ENCODE measurements at regions not wholly inside any gene's neighbourhood (a gene's known extent, or its start where the extent isn't known, plus 50 kb on each side); places are given as distances from the start of the nearest gene placed in this dataset.

GRCh38 chr18:39199231-39199855 lies 1633.7 kb upstream of the CELF4 start:
- Histone ChIP-seq H3K9me3 (no peaks in the 10 kb centered on the region), H3K27me3 (no peaks in the 10 kb centered on the region), H3K27ac (no peak overlapping the region), H3K4me1 (no peaks in the 10 kb centered on the region), H3K36me3 (no peaks in the 10 kb centered on the region), H3K4me3 (no peak overlapping the region)
- TF ChIP-seq POLR2A (IDR thresholded peaks at IDR 0.05) = no peak
- TF ChIP-seq, protein P1, sequence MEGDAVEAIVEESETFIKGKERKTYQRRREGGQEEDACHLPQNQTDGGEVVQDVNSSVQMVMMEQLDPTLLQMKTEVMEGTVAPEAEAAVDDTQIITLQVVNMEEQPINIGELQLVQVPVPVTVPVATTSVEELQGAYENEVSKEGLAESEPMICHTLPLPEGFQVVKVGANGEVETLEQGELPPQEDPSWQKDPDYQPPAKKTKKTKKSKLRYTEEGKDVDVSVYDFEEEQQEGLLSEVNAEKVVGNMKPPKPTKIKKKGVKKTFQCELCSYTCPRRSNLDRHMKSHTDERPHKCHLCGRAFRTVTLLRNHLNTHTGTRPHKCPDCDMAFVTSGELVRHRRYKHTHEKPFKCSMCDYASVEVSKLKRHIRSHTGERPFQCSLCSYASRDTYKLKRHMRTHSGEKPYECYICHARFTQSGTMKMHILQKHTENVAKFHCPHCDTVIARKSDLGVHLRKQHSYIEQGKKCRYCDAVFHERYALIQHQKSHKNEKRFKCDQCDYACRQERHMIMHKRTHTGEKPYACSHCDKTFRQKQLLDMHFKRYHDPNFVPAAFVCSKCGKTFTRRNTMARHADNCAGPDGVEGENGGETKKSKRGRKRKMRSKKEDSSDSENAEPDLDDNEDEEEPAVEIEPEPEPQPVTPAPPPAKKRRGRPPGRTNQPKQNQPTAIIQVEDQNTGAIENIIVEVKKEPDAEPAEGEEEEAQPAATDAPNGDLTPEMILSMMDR (IDR thresholded peaks at IDR 0.05) = no peak
- no peak for DNase-seq

DNA sequence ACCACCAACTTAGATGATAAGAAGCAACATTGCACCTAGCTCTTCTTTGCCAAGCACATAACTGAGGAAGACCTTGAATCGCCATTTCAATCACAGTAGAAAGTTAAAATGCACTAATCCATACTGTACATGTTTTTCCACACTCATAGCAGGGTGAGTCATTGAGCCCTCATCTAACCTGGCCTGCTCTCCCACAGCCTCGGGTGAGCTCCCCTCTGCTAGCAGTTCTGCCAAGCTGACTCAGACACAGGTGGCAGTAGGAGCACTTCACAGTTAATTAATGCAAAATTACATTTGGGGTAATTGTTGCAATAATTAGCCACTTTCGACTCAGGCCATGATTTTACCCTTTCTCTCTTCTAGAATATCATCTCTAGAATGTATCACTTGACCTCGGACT lies 1632.8 kb upstream of the CELF4 start:
- H3K9me3 ChIP-seq = no peaks in the 10 kb centered on the region
- no peaks in the 10 kb centered on the region for H3K4me1 ChIP-seq
- no peak overlapping the region for H3K4me3 ChIP-seq
- H3K27ac ChIP-seq = no peak overlapping the region
- TF ChIP-seq, protein P1 (IDR thresholded peaks at IDR 0.05) = no peak
- no peak for TF ChIP-seq POLR2A (IDR thresholded peaks at IDR 0.05)
- DNase-seq = no peak
- H3K27me3 ChIP-seq = no peaks in the 10 kb centered on the region
- no peaks in the 10 kb centered on the region for H3K36me3 ChIP-seq

- Histone ChIP-seq H3K27ac (no peak overlapping the region), H3K4me1 (no peaks in the 10 kb centered on the region), H3K36me3 (no peaks in the 10 kb centered on the region), H3K9me3 (no peaks in the 10 kb centered on the region), H3K27me3 (no peaks in the 10 kb centered on the region), H3K4me3 (no peak overlapping the region)
- TF ChIP-seq, protein P1 (IDR thresholded peaks at IDR 0.05) = no peak
- no peak for TF ChIP-seq POLR2A (IDR thresholded peaks at IDR 0.05)
- DNase-seq = no peak
These were observed 1626.3 kb upstream of the CELF4 start for GRCh38 chr18:39191931-39192330.

DNA sequence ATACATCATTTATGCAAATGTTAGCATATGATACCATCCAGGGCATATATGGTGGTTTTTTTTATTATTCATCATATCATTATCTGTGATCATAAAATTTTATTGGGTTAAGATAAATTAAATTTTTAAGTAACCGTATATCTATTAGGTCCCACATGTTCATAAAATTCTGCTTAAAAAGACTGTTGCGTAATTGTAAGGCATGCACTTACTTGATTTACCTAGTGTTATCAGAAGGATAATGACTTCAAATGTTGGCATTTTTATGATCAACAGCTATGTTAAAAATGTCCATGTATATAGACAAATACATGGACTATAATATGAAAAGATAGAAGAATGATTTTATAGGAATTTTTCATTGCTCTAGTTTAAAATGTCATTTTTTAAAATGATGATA lies 1625.5 kb upstream of the CELF4 start:
- H3K9me3 ChIP-seq = no peaks in the 10 kb centered on the region
- H3K36me3 ChIP-seq = no peaks in the 10 kb centered on the region
- H3K4me3 ChIP-seq = no peak overlapping the region
- no peak for DNase-seq
- no peak overlapping the region for H3K27ac ChIP-seq
- H3K4me1 ChIP-seq = no peaks in the 10 kb centered on the region
- H3K27me3 ChIP-seq = no peaks in the 10 kb centered on the region
- no peak for TF ChIP-seq POLR2A (IDR thresholded peaks at IDR 0.05)
- TF ChIP-seq, protein P1 (IDR thresholded peaks at IDR 0.05) = no peak

DNA sequence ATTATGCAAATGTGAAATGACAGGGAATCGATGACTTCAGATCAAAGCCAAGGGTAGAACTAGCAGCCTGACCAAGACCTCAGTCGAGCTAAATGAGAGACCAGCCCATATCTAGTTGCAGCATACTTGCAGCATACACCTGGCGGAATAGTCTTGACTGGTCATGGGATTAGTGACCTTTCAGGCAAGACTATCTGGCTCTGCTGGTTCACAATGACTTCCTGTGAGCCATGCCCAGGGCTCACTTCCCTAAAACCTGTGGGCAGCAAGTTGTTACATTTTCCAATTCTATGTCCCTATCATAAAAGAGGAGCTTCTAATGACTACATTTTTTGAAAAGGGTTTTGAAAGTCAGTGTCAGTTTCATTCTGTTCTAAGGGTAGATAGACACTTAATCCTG lies 1624.9 kb upstream of the CELF4 start:
- H3K36me3 ChIP-seq = no peaks in the 10 kb centered on the region
- TF ChIP-seq, protein P1 (IDR thresholded peaks at IDR 0.05) = no peak
- no peak for TF ChIP-seq POLR2A (IDR thresholded peaks at IDR 0.05)
- H3K27me3 ChIP-seq = no peaks in the 10 kb centered on the region
- H3K9me3 ChIP-seq = no peaks in the 10 kb centered on the region
- H3K4me1 ChIP-seq = no peaks in the 10 kb centered on the region
- no peak overlapping the region for H3K27ac ChIP-seq
- no peak overlapping the region for H3K4me3 ChIP-seq
- DNase-seq = no peak

DNA sequence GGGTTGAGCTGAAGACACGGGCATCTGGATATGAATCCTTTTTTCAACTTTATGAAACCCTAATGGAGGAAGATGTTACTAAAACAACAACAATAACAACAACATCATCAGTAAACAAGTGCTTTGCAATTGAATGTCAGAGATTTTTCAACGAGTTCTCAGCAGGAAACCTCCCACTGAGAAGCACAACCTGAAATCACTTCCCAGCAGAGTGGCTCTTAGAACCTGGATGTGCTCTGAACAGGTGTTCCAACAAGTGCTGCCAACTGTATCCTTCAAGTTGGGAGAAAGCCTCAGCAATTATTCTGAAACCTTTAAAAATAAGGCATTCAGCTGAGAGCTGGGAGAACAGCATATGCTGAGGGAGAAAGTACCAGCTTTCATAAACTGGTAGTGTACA lies 1622.7 kb upstream of the CELF4 start:
- no peaks in the 10 kb centered on the region for H3K9me3 ChIP-seq
- no peak for DNase-seq
- no peak overlapping the region for H3K27ac ChIP-seq
- H3K36me3 ChIP-seq = no peaks in the 10 kb centered on the region
- H3K4me1 ChIP-seq = no peaks in the 10 kb centered on the region
- no peak overlapping the region for H3K4me3 ChIP-seq
- no peak for TF ChIP-seq POLR2A (IDR thresholded peaks at IDR 0.05)
- TF ChIP-seq, protein P1 (IDR thresholded peaks at IDR 0.05) = no peak
- no peaks in the 10 kb centered on the region for H3K27me3 ChIP-seq

All from Peyer's patch (tissue), 4 donors.